Left ventricle myocardium inferior (tissue), 1 donor: ENCODE measurements at regions not wholly inside any gene's neighbourhood (a gene's known extent, or its start where the extent isn't known, plus 50 kb on each side); places are given as distances from the start of the nearest gene placed in this dataset.

Experiments
- DNase-seq: peaks from one replicate; pipeline ENCODE4 v3.0.0-alpha.2; 2020
- H3K27ac ChIP-seq: fragments of 200-600 bp; replicated peaks from 2 replicates; pipeline ENCODE4 v1.8.0; 2021
- H3K27me3 ChIP-seq: fragments of 200-600 bp; 2 replicates; pipeline ENCODE4 v1.8.0; 2021; ENCODE audit warnings: low read depth
- H3K36me3 ChIP-seq: fragments of 200-600 bp; 2 replicates; pipeline ENCODE4 v1.8.0; 2021
- H3K4me1 ChIP-seq: fragments of 200-600 bp; 2 replicates; pipeline ENCODE4 v1.8.0; 2021
- H3K4me3 ChIP-seq: fragments of 200-600 bp; 2 replicates; pipeline ENCODE4 v1.8.0; 2021; ENCODE audit warnings: mild to moderate bottlenecking, moderate library complexity
- H3K9me3 ChIP-seq: fragments of 200-600 bp; replicated peaks from 2 replicates; pipeline ENCODE4 v1.8.0; 2021
- CTCF ChIP-seq: fragments of 200-600 bp; IDR thresholded peaks from 2 replicates; pipeline ENCODE4 v1.8.0; 2021; ENCODE audit warnings: antibody characterized with exemption, mild to moderate bottlenecking, borderline replicate concordance
- intact Hi-C: fragments of 100-400 bp; cut with micrococcal nuclease; formaldehyde crosslinking; loops from one replicate; pipeline ENCODE4 v1.11.0; 2022
- donor health status: DM: no; HTN: yes; CAD: no; lungs with severe emphysema.

GRCh38 chr4:162341533-162341932, 177.7 kb upstream of the FSTL5 start:
- Histone ChIP-seq H3K27me3 (no peaks in the 10 kb centered on the region), H3K27ac (no peak overlapping the region), H3K4me1 (peaks cover 3% of the 10 kb centered on the region), H3K4me3 (no peak overlapping the region), H3K9me3 (no peaks in the 10 kb centered on the region), H3K36me3 (no peaks in the 10 kb centered on the region)
- intact Hi-C loops: no loop called here
- TF ChIP-seq CTCF: no peak
- no peak for DNase-seq

DNA sequence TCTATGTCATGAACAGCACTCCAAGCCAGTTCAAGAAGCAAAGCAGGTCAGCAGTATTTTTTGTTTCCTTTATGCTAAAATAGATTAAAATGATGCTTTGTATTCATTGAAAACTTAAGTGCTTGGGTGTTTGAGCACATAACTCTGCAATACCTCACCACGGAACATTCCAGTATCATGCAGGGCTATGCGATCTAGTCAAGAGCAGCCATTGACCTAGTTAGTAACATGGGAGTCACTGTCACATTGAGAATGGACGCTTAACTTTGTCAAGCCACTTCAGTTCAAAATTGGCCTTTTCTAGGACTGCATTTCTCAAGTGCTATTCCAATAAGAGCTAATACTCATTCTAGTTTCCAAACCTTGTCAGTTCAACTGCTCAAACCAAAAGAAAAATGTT, 160.1 kb upstream of the FSTL5 start:
- Histone ChIP-seq H3K4me3 (no peak overlapping the region), H3K27me3 (no peaks in the 10 kb centered on the region), H3K4me1 (no peaks in the 10 kb centered on the region), H3K36me3 (no peaks in the 10 kb centered on the region), H3K27ac (no peak overlapping the region), H3K9me3 (no peaks in the 10 kb centered on the region)
- TF ChIP-seq CTCF: no peak
- no peak for DNase-seq
- intact Hi-C loops: no loop called here

GRCh38 chr4:162322054-162322453, 158.3 kb upstream of the FSTL5 start:
- H3K9me3 ChIP-seq: no peaks in the 10 kb centered on the region
- no peak for DNase-seq
- TF ChIP-seq CTCF: no peak
- intact Hi-C loops: no loop called here
- no peaks in the 10 kb centered on the region for H3K27me3 ChIP-seq
- no peaks in the 10 kb centered on the region for H3K36me3 ChIP-seq
- H3K4me1 ChIP-seq: no peaks in the 10 kb centered on the region
- no peak overlapping the region for H3K27ac ChIP-seq
- no peak overlapping the region for H3K4me3 ChIP-seq

- Histone ChIP-seq H3K9me3 (peaks cover 18% of the 10 kb centered on the region), H3K4me3 (no peak overlapping the region), H3K27ac (no peak overlapping the region), H3K4me1 (no peaks in the 10 kb centered on the region), H3K27me3 (no peaks in the 10 kb centered on the region), H3K36me3 (no peaks in the 10 kb centered on the region)
- no peak for TF ChIP-seq CTCF
- DNase-seq: no peak
- intact Hi-C loops: no loop called here
Observed at GRCh38 chr4:162285753-162286152, 122.0 kb upstream of the FSTL5 start.

- Histone ChIP-seq H3K4me3 (no peak overlapping the region), H3K4me1 (no peaks in the 10 kb centered on the region), H3K27me3 (no peaks in the 10 kb centered on the region), H3K9me3 (no peaks in the 10 kb centered on the region), H3K36me3 (no peaks in the 10 kb centered on the region), H3K27ac (no peak overlapping the region)
- DNase-seq: no peak
- intact Hi-C loops: no loop called here
- no peak for TF ChIP-seq CTCF
Observed at GRCh38 chr4:162282684-162283083, 118.9 kb upstream of the FSTL5 start.

DNA sequence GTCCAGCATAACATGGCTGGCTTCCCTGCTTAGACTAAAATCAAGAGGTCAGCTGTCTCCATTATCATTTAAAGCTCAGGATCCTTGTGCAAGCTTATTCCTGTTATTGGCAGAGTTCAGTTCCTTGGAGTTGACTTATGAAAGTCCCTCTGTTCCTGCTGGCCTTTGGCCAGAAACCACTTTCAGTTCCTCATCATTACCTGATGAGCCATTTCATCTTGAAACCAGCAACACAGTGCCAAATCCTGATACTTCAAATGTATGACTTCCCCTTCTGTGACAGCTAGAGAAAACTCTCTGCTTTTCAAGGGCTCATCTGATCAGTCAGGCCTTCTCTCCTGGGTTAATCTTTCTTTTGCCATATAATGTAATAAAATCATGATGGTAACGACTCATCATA, 110.6 kb upstream of the FSTL5 start:
- Histone ChIP-seq H3K36me3 (no peaks in the 10 kb centered on the region), H3K4me1 (no peaks in the 10 kb centered on the region), H3K9me3 (no peaks in the 10 kb centered on the region), H3K4me3 (no peak overlapping the region), H3K27ac (no peak overlapping the region), H3K27me3 (no peaks in the 10 kb centered on the region)
- no peak for DNase-seq
- no peak for TF ChIP-seq CTCF
- intact Hi-C loops: no loop called here
